HCT116 (cell line): ENCODE measurements at regions not wholly inside any gene's neighbourhood (a gene's known extent, or its start where the extent isn't known, plus 50 kb on each side); places are given as distances from the start of the nearest gene placed in this dataset.

Experiments used
- ATAC-seq: fragments of 200-7000 bp; cut with Tn5 transposase; 2 replicates; pipeline ENCODE4 v1.9.1; 2020; ENCODE audit warnings: mild to moderate bottlenecking, moderate library complexity
- BruUV-seq: library from RNA; stranded (reverse); fragments of 400-500 nt; replicated peaks from 2 replicates; lab custom pipeline; 2021; lab: Mats Ljungman, UMichigan
- CTCF ChIA-PET: fragments of 300-600 bp; sonication (Branson Sonifier 250); formaldehyde crosslinking; loops from one replicate; lab custom pipeline; 2021; ENCODE audit warnings: antibody characterized with exemption; lab: Charles Lee
- POLR2A ChIA-PET: fragments of 300-600, 350-600 bp; sonication (Branson Sonifier 250); formaldehyde crosslinking; loops from one replicate; lab custom pipeline; 2021; ENCODE audit warnings: antibody characterized with exemption; lab: Charles Lee
- RAD21 ChIA-PET, 2 experiments: fragments of 300-600 bp; sonication (Branson Sonifier 250); formaldehyde crosslinking; loops; one replicate each; lab custom pipeline; 2023; ENCODE audit warnings: low total read pairs in 2 of 2; ENCODE audit not compliant: uncharacterized antibody in 2 of 2, unreplicated experiment in 2 of 2, low non-redundant PET in 1 of 2; lab: Charles Lee
- DNase-seq: peaks from one replicate; pipeline ENCODE4 v3.0.0-alpha.2; 2010; ENCODE audit warnings: low read depth, low spot score
- H2AFZ ChIP-seq: fragments of 200-600 bp; shearing (Covaris generic), sonication (generic); 2 replicates; pipeline ENCODE4 v1.6.1; 2017; ENCODE audit warnings: low read depth, mixed run types, mixed read lengths, antibody characterized with exemption, low read length; ENCODE audit not compliant: poor library complexity, severe bottlenecking
- H3K27ac ChIP-seq: 2 replicates; pipeline ENCODE4 v1.5.1; 2012; ENCODE audit warnings: low read depth, low read length
- H3K27me3 ChIP-seq: fragments of 200-600 bp; sonication (generic); 2 replicates; pipeline ENCODE4 v1.6.1; 2016; ENCODE audit warnings: mixed run types, low read length, mixed read lengths; ENCODE audit not compliant: insufficient read depth
- H3K36me3 ChIP-seq, 2 experiments: fragments of 200-500 bp in 1 of 2; fragments of 200-600 bp in 1 of 2; sonication (Bioruptor generic) in 1 of 2; sonication (generic) in 1 of 2; 2 replicates each; pipeline versions ENCODE4 v1.5.1 to v1.6.1; 2014 to 2016; ENCODE audit warnings: low read length in 2 of 2, inconsistent platforms in 1 of 2, mixed read lengths in 1 of 2, mixed run types in 1 of 2; ENCODE audit not compliant: insufficient read depth in 2 of 2, control insufficient read depth in 1 of 2
- H3K4me1 ChIP-seq, 2 experiments: fragments of 200-600 bp in 1 of 2; sonication (generic) in 1 of 2; 2 replicates each; pipeline versions ENCODE4 v1.5.1 to v1.6.1; 2012 to 2017; ENCODE audit warnings: low read length in 2 of 2, inconsistent platforms in 1 of 2, mild to moderate bottlenecking in 1 of 2, mixed read lengths in 1 of 2, mixed run types in 1 of 2, moderate library complexity in 1 of 2; ENCODE audit not compliant: insufficient read depth in 2 of 2, control insufficient read depth in 1 of 2
- H3K4me2 ChIP-seq: fragments of 200-600 bp; sonication (generic); 2 replicates; pipeline ENCODE4 v1.6.1; 2017; ENCODE audit warnings: mixed run types, low read length, mixed read lengths
- H3K4me3 ChIP-seq, 2 experiments: fragments of 200-600 bp in 1 of 2; sonication (generic) in 1 of 2; replicated peaks in 1 of 2; 2 replicates each; pipeline ENCODE4 v1.5.1; 2011 to 2016; ENCODE audit warnings: low read length in 2 of 2, control low read depth in 1 of 2, low read depth in 1 of 2, mild to moderate bottlenecking in 1 of 2, mixed read lengths in 1 of 2, mixed run types in 1 of 2
- H3K79me2 ChIP-seq: fragments of 200-600 bp; sonication (generic); 2 replicates; pipeline ENCODE4 v1.6.1; 2017; ENCODE audit warnings: mild to moderate bottlenecking, mixed run types, low read length, moderate library complexity, mixed read lengths; ENCODE audit not compliant: insufficient read depth
- H3K9ac ChIP-seq: fragments of 200-600 bp; sonication (generic); 2 replicates; pipeline ENCODE4 v1.6.1; 2016; ENCODE audit warnings: low read length, mixed read lengths
- H3K9me2 ChIP-seq: fragments of 200-600 bp; sonication (generic), shearing (Covaris generic); 2 replicates; pipeline ENCODE4 v1.6.1; 2017; ENCODE audit warnings: mixed run types, mild to moderate bottlenecking, moderate library complexity; ENCODE audit not compliant: insufficient read depth
- H3K9me3 ChIP-seq, 2 experiments: fragments of 200-500 bp in 1 of 2; fragments of 200-600 bp in 1 of 2; sonication (Bioruptor generic) in 1 of 2; sonication (generic) in 1 of 2; 2 replicates each; pipeline ENCODE4 v1.6.1; 2014 to 2017; ENCODE audit warnings: low read length in 2 of 2, mixed read lengths in 2 of 2, inconsistent platforms in 1 of 2, low read depth in 1 of 2, mild to moderate bottlenecking in 1 of 2, mixed run types in 1 of 2, moderate library complexity in 1 of 2; ENCODE audit not compliant: control insufficient read depth in 1 of 2, insufficient read depth in 1 of 2
- H4K20me1 ChIP-seq: fragments of 200-600 bp; sonication (generic), shearing (Covaris generic); 2 replicates; pipeline ENCODE4 v1.6.1; 2017; ENCODE audit warnings: mixed run types, mild to moderate bottlenecking, moderate library complexity; ENCODE audit not compliant: insufficient read depth
- ATF3 ChIP-seq: IDR thresholded peaks from 2 replicates; pipeline ENCODE4 v1.6.1; 2012
- CBX3 ChIP-seq: IDR thresholded peaks from 2 replicates; pipeline ENCODE4 v1.6.1; 2012; ENCODE audit warnings: low read depth
- EGR1 ChIP-seq: IDR thresholded peaks from 2 replicates; pipeline ENCODE4 v1.6.1; 2012; ENCODE audit warnings: low read depth
- ELF1 ChIP-seq: IDR thresholded peaks from 2 replicates; pipeline ENCODE4 v1.6.1; 2012; ENCODE audit warnings: low read depth, borderline replicate concordance
- EZH2 ChIP-seq: fragments of 200-600 bp; sonication (generic); IDR thresholded peaks from 2 replicates; pipeline ENCODE4 v1.6.1; 2017; ENCODE audit warnings: antibody characterized with exemption, mixed run types
- FOSL1 ChIP-seq: IDR thresholded peaks from 2 replicates; pipeline ENCODE4 v1.6.1; 2012; ENCODE audit warnings: low read depth
- JUND ChIP-seq: IDR thresholded peaks from 2 replicates; pipeline ENCODE4 v1.6.1; 2012
- MAX ChIP-seq: IDR thresholded peaks from 2 replicates; pipeline ENCODE4 v1.6.1; 2012
- POLR2A ChIP-seq: IDR thresholded peaks from 2 replicates; pipeline ENCODE4 v1.7.0; 2011; ENCODE audit warnings: borderline replicate concordance; ENCODE audit not compliant: insufficient read depth, insufficient read length; ENCODE audit errors: extremely low read depth
- POLR2AphosphoS5 ChIP-seq: IDR thresholded peaks from 2 replicates; pipeline ENCODE4 v1.6.1; 2011; ENCODE audit warnings: mild to moderate bottlenecking, low read depth, low read length, moderate library complexity
- REST ChIP-seq: IDR thresholded peaks from 2 replicates; pipeline ENCODE4 v1.6.1; 2012; ENCODE audit warnings: low read depth
- SIN3A ChIP-seq: IDR thresholded peaks from 2 replicates; pipeline ENCODE4 v1.6.1; 2012; ENCODE audit warnings: low read depth
- SP1 ChIP-seq: IDR thresholded peaks from 2 replicates; pipeline ENCODE4 v1.6.1; 2012; ENCODE audit warnings: low read depth
- SRF ChIP-seq: IDR thresholded peaks from 2 replicates; pipeline ENCODE4 v1.6.1; 2012; ENCODE audit warnings: low read depth
- TCF7L2 ChIP-seq: IDR thresholded peaks from 2 replicates; pipeline ENCODE4 v1.7.0; 2011; ENCODE audit warnings: borderline replicate concordance, inconsistent platforms; ENCODE audit not compliant: insufficient read depth, insufficient read length; ENCODE audit errors: extremely low read depth
- YY1 ChIP-seq: IDR thresholded peaks from 2 replicates; pipeline ENCODE4 v1.6.1; 2011; ENCODE audit warnings: low read length, low read depth, moderate library complexity, mild to moderate bottlenecking; ENCODE audit not compliant: insufficient replicate concordance; ENCODE audit errors: extremely low read depth
- intact Hi-C: fragments of 100-400 bp; cut with micrococcal nuclease; formaldehyde crosslinking; loops from 2 replicates; pipeline ENCODE4 v1.10.0; 2022
- TF ChIP-seq, protein P1 (sequence below): IDR thresholded peaks from 2 replicates; pipeline ENCODE4 v1.6.1; 2011; ENCODE audit warnings: mild to moderate bottlenecking, low read length, moderate library complexity; ENCODE audit not compliant: insufficient replicate concordance; ENCODE audit errors: extremely low read depth

- TF ChIP-seq JUND (no peak), POLR2A (no peak), CBX3 (no peak), ELF1 (no peak), FOSL1 (no peak)
These were observed 1025.5 kb upstream of the NR2F2 start (continued) for GRCh38 chr15:95304947-95305400.

- ChIA-PET POLR2A (no interaction called here), CTCF (no interaction called here), RAD21 (no interaction called here)
- Histone ChIP-seq H2AFZ (no peak overlapping the region), H3K79me2 (no peaks in the 10 kb centered on the region), H3K4me3 (no peak overlapping the region), H3K36me3 (no peaks in the 10 kb centered on the region), H3K9me2 (no peaks in the 10 kb centered on the region; the same call in 1 of the 2 replicates), H3K4me2 (no peak overlapping the region), H3K27ac (no peak overlapping the region), H3K4me1 (no peaks in the 10 kb centered on the region), H4K20me1 (no peaks in the 10 kb centered on the region), H3K9me3 (no peaks in the 10 kb centered on the region), H3K9ac (no peak overlapping the region), H3K27me3 (no peaks in the 10 kb centered on the region)
- BruUV-seq = no TSS peak
- DNase-seq (no peak), ATAC-seq (no peak)
- TF ChIP-seq MAX = no peak
- TF ChIP-seq JUND = no peak
- no peak for TF ChIP-seq ELF1
- TF ChIP-seq SRF = no peak
- TF ChIP-seq TCF7L2 = no peak
- TF ChIP-seq POLR2A = no peak
- TF ChIP-seq FOSL1 = no peak
- TF ChIP-seq ATF3 = no peak
- no peak for TF ChIP-seq POLR2AphosphoS5
- TF ChIP-seq, protein P1, sequence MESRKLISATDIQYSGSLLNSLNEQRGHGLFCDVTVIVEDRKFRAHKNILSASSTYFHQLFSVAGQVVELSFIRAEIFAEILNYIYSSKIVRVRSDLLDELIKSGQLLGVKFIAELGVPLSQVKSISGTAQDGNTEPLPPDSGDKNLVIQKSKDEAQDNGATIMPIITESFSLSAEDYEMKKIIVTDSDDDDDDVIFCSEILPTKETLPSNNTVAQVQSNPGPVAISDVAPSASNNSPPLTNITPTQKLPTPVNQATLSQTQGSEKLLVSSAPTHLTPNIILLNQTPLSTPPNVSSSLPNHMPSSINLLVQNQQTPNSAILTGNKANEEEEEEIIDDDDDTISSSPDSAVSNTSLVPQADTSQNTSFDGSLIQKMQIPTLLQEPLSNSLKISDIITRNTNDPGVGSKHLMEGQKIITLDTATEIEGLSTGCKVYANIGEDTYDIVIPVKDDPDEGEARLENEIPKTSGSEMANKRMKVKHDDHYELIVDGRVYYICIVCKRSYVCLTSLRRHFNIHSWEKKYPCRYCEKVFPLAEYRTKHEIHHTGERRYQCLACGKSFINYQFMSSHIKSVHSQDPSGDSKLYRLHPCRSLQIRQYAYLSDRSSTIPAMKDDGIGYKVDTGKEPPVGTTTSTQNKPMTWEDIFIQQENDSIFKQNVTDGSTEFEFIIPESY = no peak
- TF ChIP-seq REST = no peak
- TF ChIP-seq CBX3 = no peak
- no peak for TF ChIP-seq SIN3A
- no peak for TF ChIP-seq EGR1
- TF ChIP-seq YY1 = no peak
- TF ChIP-seq SP1 = no peak
- TF ChIP-seq EZH2 = no peak
- intact Hi-C loops = no loop called here
These were observed 1023.4 kb upstream of the NR2F2 start for GRCh38 chr15:95307115-95307514.
